Naive thymus-derived CD4-positive, alpha-beta T cell (primary cell): ENCODE measurements at regions not wholly inside any gene's neighbourhood (a gene's known extent, or its start where the extent isn't known, plus 50 kb on each side); places are given as distances from the start of the nearest gene placed in this dataset.

ENCODE experiments used
- ATAC-seq: fragments of 150-1000 bp; cut with Tn5 transposase; 2 replicates; pipeline ENCODE4 v1.10.0; 2021; ENCODE audit warnings: mild to moderate bottlenecking, moderate library complexity
- CTCF ChIA-PET: fragments of 350-600 bp; sonication (Branson Sonifier 250); formaldehyde crosslinking; loops from one replicate; lab custom pipeline; 2021; ENCODE audit warnings: antibody characterized with exemption; lab: Charles Lee
- POLR2A ChIA-PET: fragments of 350-600 bp; sonication (Branson Sonifier 250); formaldehyde crosslinking; loops from one replicate; lab custom pipeline; 2021; ENCODE audit warnings: antibody characterized with exemption, inconsistent platforms; lab: Charles Lee
- DNase-seq, 9 donors: peaks; one replicate each; pipeline versions ENCODE4 v3.0.0 to v3.0.0-alpha.2; 2020 to 2022; ENCODE audit warnings: mixed read lengths in 1 of 9
- H3K27ac ChIP-seq: one replicate; pipeline ENCODE4 v1.7.0; 2013; ENCODE audit warnings: mild to moderate bottlenecking, low read depth, low read length, moderate library complexity
- H3K27me3 ChIP-seq, 2 donors: one replicate each; pipeline ENCODE4 v1.7.0; 2013; ENCODE audit warnings: low read length in 2 of 2, mild to moderate bottlenecking in 2 of 2, moderate library complexity in 2 of 2; ENCODE audit not compliant: control insufficient read depth in 2 of 2, insufficient read depth in 2 of 2
- H3K36me3 ChIP-seq, 3 experiments: 1 replicate in 2 of 3; 2 replicates in 1 of 3; pipeline ENCODE4 v1.7.0; 2013; ENCODE audit warnings: low read length in 3 of 3, mild to moderate bottlenecking in 3 of 3, moderate library complexity in 1 of 3; ENCODE audit not compliant: insufficient read depth in 3 of 3, control insufficient read depth in 2 of 3
- H3K4me1 ChIP-seq, 2 donors: one replicate each; pipeline ENCODE4 v1.7.0; 2013; ENCODE audit warnings: low read length in 2 of 2, mild to moderate bottlenecking in 2 of 2, moderate library complexity in 1 of 2; ENCODE audit not compliant: control insufficient read depth in 2 of 2, insufficient read depth in 2 of 2
- H3K4me3 ChIP-seq: 2 replicates; pipeline ENCODE4 v1.7.0; 2013; ENCODE audit warnings: mild to moderate bottlenecking, low read length
- H3K9me3 ChIP-seq, 3 experiments: 1 replicate in 2 of 3; 2 replicates in 1 of 3; pipeline ENCODE4 v1.7.0; 2013; ENCODE audit warnings: low read length in 3 of 3; ENCODE audit not compliant: control insufficient read depth in 2 of 3
- H3K27ac Mint-ChIP-seq, 9 donors: one replicate each; pipeline ENCODE4 v1.8.0; 2020 to 2022; ENCODE audit warnings: mixed read lengths in 9 of 9, mild to moderate bottlenecking in 8 of 9, moderate library complexity in 5 of 9, inconsistent platforms in 2 of 9
- H3K27me3 Mint-ChIP-seq, 5 donors: one replicate each; pipeline ENCODE4 v1.8.0; 2021 to 2022; ENCODE audit warnings: mixed read lengths in 5 of 5, mild to moderate bottlenecking in 1 of 5
- H3K36me3 Mint-ChIP-seq, 5 donors: one replicate each; pipeline ENCODE4 v1.8.0; 2020 to 2022; ENCODE audit warnings: mixed read lengths in 5 of 5, mild to moderate bottlenecking in 3 of 5, inconsistent platforms in 1 of 5
- H3K4me1 Mint-ChIP-seq, 7 donors: one replicate each; pipeline ENCODE4 v1.8.0; 2020 to 2022; ENCODE audit warnings: mixed read lengths in 7 of 7, mild to moderate bottlenecking in 3 of 7, inconsistent platforms in 1 of 7
- H3K4me3 Mint-ChIP-seq, 10 donors: one replicate each; pipeline ENCODE4 v1.8.0; 2020 to 2022; ENCODE audit warnings: mild to moderate bottlenecking in 10 of 10, mixed read lengths in 10 of 10, moderate library complexity in 6 of 10, inconsistent platforms in 2 of 10
- H3K9me3 Mint-ChIP-seq, 11 donors: one replicate each; pipeline ENCODE4 v1.8.0; 2020 to 2022; ENCODE audit warnings: mixed read lengths in 11 of 11, mild to moderate bottlenecking in 4 of 11, inconsistent platforms in 1 of 11, moderate library complexity in 1 of 11
- intact Hi-C, 2 donors: fragments of 100-400 bp; cut with micrococcal nuclease; formaldehyde crosslinking; loops; one replicate each; pipeline ENCODE4 v1.15.1; 2023

DNA sequence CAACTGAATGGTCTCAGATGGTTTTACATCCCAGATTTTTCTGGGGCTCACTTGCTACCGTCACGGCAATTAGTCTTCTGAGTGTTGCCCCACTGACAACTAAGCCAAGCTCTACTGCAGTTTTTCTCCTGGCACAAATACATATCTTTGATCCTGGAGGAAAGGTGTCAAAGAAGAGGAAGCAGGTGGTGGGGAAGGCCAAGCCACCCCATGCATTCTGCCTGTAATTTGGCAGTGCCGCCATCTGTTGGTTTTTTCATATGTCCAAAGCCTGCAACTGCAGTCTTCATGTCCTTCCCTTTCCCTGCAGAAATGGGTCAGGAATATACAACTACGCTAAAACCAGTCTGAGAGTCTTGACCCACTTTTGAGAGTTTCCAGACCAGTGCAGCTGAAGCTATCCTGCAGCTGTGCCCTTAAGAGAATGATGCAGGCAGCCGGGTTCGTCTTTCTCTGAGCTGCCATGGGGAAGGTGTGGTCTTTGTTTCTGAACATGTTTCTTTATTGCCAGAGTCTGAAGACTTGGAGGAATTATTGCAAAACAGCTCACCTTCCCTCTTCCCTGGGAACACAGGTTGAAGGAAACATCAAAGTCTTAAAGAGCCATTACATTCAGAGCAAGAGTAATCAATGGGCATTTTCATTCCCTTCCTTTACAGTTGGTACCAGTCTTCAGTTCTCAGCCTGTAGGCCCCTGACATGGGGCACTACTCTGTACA lies 71.8 kb upstream of the ATL2 start:
- Histone ChIP-seq H3K4me3 (no peak overlapping the region), H3K36me3 (no peaks in the 10 kb centered on the region), H3K4me1 (no peaks in the 10 kb centered on the region), H3K27ac (no peak overlapping the region), H3K27me3 (no peaks in the 10 kb centered on the region), H3K9me3 (no peaks in the 10 kb centered on the region)
- intact Hi-C loops, result no loop called here
- Mint-ChIP-seq H3K4me3 (no peak overlapping the region), H3K4me1 (no peaks in the 10 kb centered on the region), H3K27me3 (peaks cover 0 to 21% (median 0%) of the 10 kb centered on the region in 5 donors), H3K36me3 (no peaks in the 10 kb centered on the region), H3K9me3 (no peaks in the 10 kb centered on the region), H3K27ac (no peak overlapping the region)
- DNase-seq, result no peak
- ChIA-PET POLR2A (interaction anchor here (1.3 kb wide), 1 partner anchor 72 kb away, joined by 3 read pairs; no protein-coding TSS in a partner anchor), CTCF (interaction anchor here (0.5 to 0.6 kb wide), 2 partner anchors 103 to 491 kb away, joined by 3 read pairs; no protein-coding TSS in a partner anchor)
- ATAC-seq, result no peak

DNA sequence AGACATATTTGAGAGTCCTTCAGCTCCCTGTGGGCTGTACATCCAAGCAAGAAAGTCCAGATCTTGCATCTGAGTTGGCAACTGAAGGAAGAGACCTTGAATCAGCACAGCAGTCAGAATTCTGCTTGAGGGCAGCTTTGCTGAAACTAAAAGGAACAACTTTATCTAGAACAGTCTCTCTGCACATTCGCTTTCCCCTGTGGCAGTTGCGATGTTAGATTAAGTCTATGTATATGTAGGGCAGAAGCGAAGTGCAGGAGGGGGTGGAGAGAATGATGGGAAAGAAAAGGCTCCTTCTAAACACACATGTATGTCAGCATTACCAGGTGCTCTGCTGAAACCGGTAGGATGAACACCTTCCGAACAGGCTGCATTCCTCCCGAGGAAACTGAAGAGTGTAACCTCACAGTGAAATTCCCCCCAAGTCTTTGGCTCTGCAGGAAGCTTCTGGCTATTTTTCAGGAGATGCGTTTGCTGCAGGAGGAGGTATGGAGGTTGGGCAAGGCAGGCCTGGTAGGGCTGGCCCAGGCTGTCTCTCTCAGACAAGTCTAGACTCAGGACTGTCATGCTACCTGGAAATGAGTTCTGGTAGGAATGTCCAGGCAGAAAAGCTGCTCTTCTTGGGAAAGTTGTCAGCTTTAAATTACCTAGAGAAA lies 70.0 kb upstream of the ATL2 start:
- DNase-seq, result no peak
- peaks cover 0 to 32% (median under 1%) of the 10 kb centered on the region in 5 donors for H3K27me3 Mint-ChIP-seq
- no peaks in the 10 kb centered on the region for H3K4me1 Mint-ChIP-seq
- POLR2A ChIA-PET, result no interaction called here
- no peaks in the 10 kb centered on the region for H3K9me3 ChIP-seq
- H3K36me3 ChIP-seq, result no peaks in the 10 kb centered on the region
- H3K27me3 ChIP-seq, result no peaks in the 10 kb centered on the region
- no peak overlapping the region for H3K4me3 ChIP-seq
- no peak overlapping the region for H3K4me3 Mint-ChIP-seq
- no peak for ATAC-seq
- H3K36me3 Mint-ChIP-seq, result no peaks in the 10 kb centered on the region
- H3K9me3 Mint-ChIP-seq, result no peaks in the 10 kb centered on the region
- intact Hi-C loops, result no loop called here
- no peaks in the 10 kb centered on the region for H3K4me1 ChIP-seq
- H3K27ac ChIP-seq, result no peak overlapping the region
- CTCF ChIA-PET, result interaction anchor here (0.6 kb wide), 1 partner anchor 129 kb away, joined by 3 read pairs; no protein-coding TSS in a partner anchor
- H3K27ac Mint-ChIP-seq, result no peak overlapping the region

DNA sequence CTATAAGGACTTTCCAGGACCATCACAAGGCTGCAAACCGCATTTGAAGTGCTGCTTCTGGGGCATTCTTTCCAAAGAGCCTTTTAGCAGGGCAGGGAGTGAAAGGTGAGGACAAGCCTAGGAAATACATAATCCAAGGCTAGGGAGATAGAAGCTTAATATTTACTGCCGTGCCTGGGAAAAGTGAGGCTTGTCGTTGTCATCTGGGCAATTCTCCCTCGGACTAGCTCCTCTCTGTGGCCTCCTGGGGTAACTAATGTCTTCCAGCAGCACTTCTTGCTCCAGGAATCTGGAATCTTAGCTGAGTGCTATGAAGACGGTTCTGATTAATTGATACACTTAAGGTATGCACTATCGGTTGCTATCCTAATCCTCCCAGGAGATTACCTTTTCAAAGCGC lies 69.3 kb upstream of the ATL2 start:
- DNase-seq (no peak), ATAC-seq (no peak)
- Histone ChIP-seq H3K27ac (no peak overlapping the region), H3K27me3 (no peaks in the 10 kb centered on the region), H3K4me1 (no peaks in the 10 kb centered on the region), H3K4me3 (no peak overlapping the region), H3K36me3 (no peaks in the 10 kb centered on the region), H3K9me3 (no peaks in the 10 kb centered on the region)
- intact Hi-C loops, result no loop called here
- Mint-ChIP-seq H3K4me3 (no peak overlapping the region), H3K36me3 (no peaks in the 10 kb centered on the region), H3K9me3 (no peaks in the 10 kb centered on the region), H3K4me1 (no peaks in the 10 kb centered on the region), H3K27me3 (peaks cover 0 to 35% (median 4%) of the 10 kb centered on the region in 5 donors), H3K27ac (no peak overlapping the region)
- ChIA-PET POLR2A (no interaction called here), CTCF (no interaction called here)

DNA sequence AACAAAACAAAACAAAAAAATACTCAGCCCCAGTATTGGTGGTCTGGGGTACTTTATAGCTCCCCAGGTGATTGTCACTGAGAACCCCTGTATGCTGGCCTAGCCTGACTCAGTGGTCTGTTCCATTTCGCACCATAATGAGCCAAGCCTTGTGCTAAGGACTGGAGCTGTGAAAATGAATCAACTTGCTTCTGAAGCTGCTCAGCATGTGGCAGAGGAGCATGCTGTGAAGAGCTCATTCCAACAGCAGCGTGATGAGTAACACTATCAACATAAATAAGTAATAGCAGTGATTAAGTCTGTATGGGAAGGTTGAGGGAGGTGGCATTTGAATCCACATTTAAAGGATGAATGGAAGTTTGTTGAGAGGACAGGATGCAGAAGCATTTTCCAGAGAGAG lies 67.2 kb upstream of the ATL2 start:
- ATAC-seq (no peak), DNase-seq (no peak)
- no peak overlapping the region for H3K27ac ChIP-seq
- Mint-ChIP-seq H3K4me3 (no peak overlapping the region), H3K27ac (no peak overlapping the region), H3K36me3 (peaks cover 0 to 4% (median 0%) of the 10 kb centered on the region in 5 donors), H3K4me1 (no peaks in the 10 kb centered on the region), H3K9me3 (no peaks in the 10 kb centered on the region), H3K27me3 (peaks cover 0 to 35% (median 11%) of the 10 kb centered on the region in 5 donors)
- H3K9me3 ChIP-seq, result no peaks in the 10 kb centered on the region
- H3K27me3 ChIP-seq, result no peaks in the 10 kb centered on the region
- intact Hi-C loops, result no loop called here
- H3K4me3 ChIP-seq, result no peak overlapping the region
- POLR2A ChIA-PET, result no interaction called here
- CTCF ChIA-PET, result no interaction called here
- H3K4me1 ChIP-seq, result no peaks in the 10 kb centered on the region
- H3K36me3 ChIP-seq, result no peaks in the 10 kb centered on the region

DNA sequence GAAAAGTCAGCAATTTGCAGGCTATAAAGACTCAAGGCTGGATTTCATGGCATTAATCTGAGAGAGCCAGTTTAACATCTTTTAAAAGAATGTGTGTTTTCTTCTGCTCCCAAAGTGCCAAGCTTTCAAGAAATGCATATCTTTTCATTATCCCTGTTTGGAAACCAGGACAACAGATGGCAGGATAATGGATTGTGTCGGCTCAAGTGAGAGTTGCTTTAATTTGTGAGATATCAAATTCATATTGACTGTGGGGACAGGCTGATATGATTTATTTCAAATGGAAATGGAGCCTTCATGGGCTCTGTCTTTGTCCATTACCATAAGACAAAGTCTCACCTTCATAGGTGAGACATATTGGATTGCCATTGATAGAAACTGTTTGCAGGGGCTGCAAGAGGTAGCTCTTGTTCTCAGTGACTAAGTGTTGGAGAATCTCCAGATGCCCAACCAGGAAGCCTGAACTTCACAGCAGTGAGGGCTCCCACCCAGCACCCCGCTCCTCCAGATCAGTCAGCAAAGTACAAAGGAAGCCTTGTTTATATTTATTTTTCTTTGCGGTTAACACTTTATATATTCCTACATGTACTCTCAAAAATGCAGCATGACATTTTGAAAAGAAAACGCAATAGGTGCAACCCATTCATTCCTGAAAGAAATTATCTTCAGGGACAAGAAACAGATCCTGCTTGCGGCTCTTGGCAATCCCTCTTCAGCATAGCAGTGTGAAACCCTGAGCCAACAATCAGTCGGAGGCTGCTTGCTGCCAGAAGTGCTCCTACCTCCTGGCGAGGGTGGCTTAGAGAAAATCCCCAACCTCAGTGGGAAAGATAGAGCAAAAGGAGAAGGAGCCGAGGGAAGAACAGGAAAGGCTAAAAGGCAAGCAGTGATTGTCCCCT lies 65.8 kb upstream of the ATL2 start:
- CTCF ChIA-PET, result no interaction called here
- POLR2A ChIA-PET, result no interaction called here

DNA sequence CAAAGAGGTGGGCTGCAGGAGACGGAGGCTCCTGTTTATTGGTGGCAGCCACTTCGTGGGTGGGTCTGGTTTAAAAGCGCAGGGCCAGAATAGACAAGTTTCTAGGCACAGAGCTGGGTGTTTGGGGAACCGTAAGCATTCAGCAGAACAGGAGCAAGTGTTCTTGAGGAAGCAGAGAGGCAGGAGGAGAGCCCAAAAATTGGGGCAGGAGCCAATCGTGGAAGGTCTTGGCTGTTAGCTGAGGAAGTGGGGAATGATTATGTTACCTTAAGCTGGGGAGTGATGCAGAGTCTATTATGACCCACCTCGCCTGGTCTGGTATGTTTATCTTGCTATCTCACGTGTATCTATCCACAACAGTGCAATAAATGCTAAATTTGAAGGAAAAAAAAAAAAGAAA lies 64.3 kb upstream of the ATL2 start:
- ChIA-PET CTCF (no interaction called here), POLR2A (no interaction called here)
- intact Hi-C loops, result no loop called here
- Mint-ChIP-seq H3K4me3 (no peak overlapping the region), H3K9me3 (no peaks in the 10 kb centered on the region), H3K36me3 (peaks cover 0 to 4% (median 0%) of the 10 kb centered on the region in 5 donors), H3K4me1 (peaks cover 0 to 9% (median 0%) of the 10 kb centered on the region in 7 donors), H3K27ac (no peak overlapping the region), H3K27me3 (peaks cover 0 to 23% (median 11%) of the 10 kb centered on the region in 5 donors)
- no peak for ATAC-seq
- Histone ChIP-seq H3K27ac (no peak overlapping the region), H3K36me3 (no peaks in the 10 kb centered on the region), H3K4me3 (no peak overlapping the region), H3K9me3 (no peaks in the 10 kb centered on the region), H3K27me3 (no peaks in the 10 kb centered on the region), H3K4me1 (no peaks in the 10 kb centered on the region)
- DNase-seq, result no peak

More for the DNA sequence above, 65.8 kb upstream of the ATL2 start:
- no peaks in the 10 kb centered on the region for H3K4me1 ChIP-seq
- peaks cover 0 to 4% (median 0%) of the 10 kb centered on the region in 5 donors for H3K36me3 Mint-ChIP-seq
- peaks cover 0 to 9% (median 0%) of the 10 kb centered on the region in 7 donors for H3K4me1 Mint-ChIP-seq
- H3K9me3 ChIP-seq, result no peaks in the 10 kb centered on the region
- no peaks in the 10 kb centered on the region for H3K27me3 ChIP-seq
- H3K27me3 Mint-ChIP-seq, result peaks cover 0 to 29% (median 11%) of the 10 kb centered on the region in 5 donors
- no peaks in the 10 kb centered on the region for H3K36me3 ChIP-seq
- ATAC-seq (no peak), DNase-seq (no peak)
- no peaks in the 10 kb centered on the region for H3K9me3 Mint-ChIP-seq
- no peak overlapping the region for H3K4me3 Mint-ChIP-seq
- H3K4me3 ChIP-seq, result no peak overlapping the region
- H3K27ac Mint-ChIP-seq, result no peak overlapping the region
- H3K27ac ChIP-seq, result no peak overlapping the region
- intact Hi-C loops, result no loop called here
